ENCODE measurements at regions not wholly inside any gene's neighbourhood (a gene's known extent, or its start where the extent isn't known, plus 50 kb on each side); places are given as distances from the start of the nearest gene placed in this dataset.

- TF ChIP-seq CTCF (IDR thresholded peaks at IDR 0.05; ENCODE audit: low read depth, low read length, poor library complexity, severe bottlenecking) (no peak), EZH2phosphoT487 (IDR thresholded peaks at IDR 0.05; ENCODE audit: borderline replicate concordance, low read length) (no peak)
Measured at GRCh38 chr5:117027384-117027783, 452.8 kb upstream of the SEMA6A start.
